ENCODE measurements at regions not wholly inside any gene's neighbourhood (a gene's known extent, or its start where the extent isn't known, plus 50 kb on each side); places are given as distances from the start of the nearest gene placed in this dataset.
"Not testable (repeated sequence)": the region's sequence is repeated elsewhere in the genome, so short reads cannot be mapped to it uniquely, and the experiment has no call there.

DNA sequence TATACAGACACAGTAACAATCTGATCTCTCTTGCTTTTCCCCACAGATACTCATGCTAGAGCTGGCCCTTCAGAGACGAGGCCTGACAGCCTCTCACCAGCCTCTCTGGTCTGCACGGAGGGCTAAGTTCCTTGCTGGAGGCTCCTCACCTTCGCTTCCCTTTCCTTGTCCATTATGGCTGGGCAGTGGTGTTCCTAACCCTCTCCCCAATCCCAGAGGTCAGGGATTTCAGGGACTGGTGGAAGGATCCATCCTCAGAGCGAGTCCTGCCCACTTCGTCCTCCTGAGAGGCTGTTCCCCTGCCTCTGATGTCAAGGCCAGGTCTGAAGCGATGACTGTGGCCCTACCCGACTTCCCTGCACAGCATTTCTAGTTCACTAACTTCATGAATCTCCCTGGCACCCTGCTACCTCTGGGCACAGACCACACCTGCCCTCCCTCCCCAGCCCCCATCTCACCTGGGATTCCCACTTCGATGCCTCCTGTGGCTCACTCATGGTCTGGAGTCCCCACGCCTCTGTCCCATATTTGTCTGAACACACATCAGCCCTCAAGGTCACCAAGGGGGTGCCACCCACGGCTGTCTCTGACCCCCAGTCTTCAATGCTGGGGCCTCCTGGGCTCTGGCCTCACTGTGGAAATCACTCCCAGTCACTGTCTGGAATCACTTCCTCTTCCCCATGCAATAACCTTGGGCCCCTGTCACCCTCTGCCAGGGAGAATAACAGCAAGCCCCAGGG, 124.9 kb upstream of the PRR20G start:
- DNase-seq: no peak

DNA sequence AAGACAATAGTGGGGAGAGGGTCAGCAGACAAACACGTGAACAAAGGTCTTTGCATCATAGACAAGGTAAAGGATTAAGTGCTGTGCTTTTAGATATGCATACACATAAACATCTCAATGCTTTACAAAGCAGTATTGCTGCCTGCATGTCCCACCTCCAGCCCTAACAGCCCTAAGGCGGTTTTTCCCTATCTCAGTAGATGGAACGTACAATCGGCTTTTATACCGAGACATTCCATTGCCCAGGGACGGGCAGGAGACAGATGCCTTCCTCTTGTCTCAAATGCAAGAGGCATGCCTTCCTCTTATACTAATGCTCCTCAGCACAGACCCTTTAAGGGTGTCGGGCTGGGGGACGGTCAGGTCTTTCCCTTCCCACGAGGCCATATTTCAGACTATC, 124.0 kb upstream of the PRR20G start:
- not testable (repeated sequence) for DNase-seq

DNA sequence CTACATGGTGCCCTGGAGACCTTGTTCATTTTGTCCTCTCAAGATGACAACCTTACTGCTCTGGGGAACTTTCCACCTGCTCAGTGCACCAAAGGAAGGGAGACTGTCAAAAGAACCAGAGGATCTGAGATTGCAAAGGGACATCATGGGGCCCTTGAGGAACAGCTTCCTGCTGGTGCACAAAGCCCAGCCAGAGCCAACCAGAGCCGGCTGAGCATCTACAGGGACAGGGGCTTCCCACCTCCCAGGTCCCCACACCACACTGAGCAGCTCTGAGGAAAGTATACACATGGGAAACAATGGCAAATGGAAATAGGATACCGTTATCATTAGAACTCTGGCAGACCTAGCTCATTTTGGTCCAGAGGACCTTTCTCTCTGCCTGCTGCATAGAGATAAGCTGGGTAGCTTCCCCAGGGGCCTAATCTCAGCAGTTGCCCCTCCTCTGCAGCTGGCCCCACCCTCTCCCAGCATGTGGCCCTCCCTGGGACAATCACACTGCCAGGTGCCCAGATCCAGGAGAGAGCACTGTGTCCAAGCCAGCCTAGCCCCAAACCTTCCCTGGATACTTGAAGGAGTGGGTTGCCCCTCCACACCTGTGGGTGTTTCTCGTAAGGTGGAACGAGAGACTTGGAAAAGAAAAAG, 123.4 kb upstream of the PRR20G start:
- DNase-seq: no peak

DNA sequence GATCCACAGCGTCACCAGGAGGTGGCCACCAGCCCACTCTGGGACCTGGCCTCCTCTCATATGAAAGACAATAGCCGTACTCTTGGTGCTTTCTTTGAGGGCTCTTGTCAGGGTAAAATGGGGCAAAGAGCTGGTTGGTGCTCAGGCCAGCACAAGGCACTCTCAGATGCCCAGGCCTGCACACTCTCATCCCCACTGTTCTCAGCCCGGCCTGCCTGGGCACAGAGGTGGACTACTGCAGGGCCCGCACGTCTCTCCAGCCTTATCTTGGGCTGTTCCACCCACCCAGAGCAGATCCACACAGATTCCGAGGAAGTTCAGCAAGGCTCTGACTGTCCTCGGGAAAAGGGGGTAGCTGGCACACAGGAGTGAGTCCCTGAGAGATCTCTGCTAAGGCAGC, 122.8 kb upstream of the PRR20G start:
- no peak for DNase-seq

DNA sequence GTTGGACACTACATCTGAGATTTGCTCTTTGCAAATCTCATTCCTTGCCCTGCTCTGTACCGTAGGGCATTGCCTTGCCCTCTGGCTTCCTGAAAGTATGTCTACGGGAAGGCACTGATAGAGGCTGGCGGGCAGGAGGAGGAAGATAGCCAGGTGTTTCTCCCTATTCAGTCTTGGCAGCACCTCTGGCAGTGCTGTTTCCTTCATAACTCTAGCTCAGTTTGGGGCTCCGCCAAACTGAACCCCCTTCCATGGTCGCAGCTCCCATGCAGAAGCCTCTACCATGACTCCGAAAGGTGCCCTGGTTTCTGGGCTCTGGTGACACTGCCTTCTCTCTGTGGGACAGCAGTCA, 122.3 kb upstream of the PRR20G start:
- no peak for DNase-seq

DNA sequence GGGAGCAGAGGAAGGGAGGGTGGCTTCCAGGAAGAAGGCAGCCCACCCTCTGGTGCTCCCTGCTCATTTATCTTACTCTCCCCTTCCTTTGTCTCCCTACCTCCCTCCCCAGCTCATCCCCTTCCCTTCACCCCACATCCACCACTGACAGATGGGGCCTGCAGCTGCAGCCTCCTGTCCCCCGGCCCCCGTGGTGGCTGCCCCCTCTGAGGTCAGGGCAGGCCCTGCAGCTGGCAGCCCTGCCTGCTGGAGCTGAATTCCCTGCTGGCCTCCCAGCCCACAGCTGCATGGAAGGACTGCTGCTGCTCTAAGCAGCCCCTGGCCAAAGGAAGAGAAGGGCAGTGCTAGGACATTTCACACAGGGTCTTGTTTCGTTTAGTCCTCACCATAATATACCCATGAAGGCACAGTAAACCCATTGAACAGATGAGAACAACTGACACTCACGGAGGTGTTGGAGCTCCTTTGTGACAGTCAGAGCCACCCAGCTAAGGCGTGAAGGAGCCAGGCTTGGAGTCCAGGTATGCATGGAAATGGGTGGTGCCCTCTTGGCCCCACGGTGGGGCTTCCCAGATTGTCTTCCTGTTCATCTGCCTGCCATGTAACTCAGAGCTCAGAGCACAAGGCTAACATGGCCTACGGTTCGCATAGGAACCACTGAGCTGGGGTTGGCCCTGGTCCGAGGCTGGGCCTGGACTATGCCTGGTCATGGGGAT, 121.7 kb upstream of the PRR20G start:
- DNase-seq: no peak

DNA sequence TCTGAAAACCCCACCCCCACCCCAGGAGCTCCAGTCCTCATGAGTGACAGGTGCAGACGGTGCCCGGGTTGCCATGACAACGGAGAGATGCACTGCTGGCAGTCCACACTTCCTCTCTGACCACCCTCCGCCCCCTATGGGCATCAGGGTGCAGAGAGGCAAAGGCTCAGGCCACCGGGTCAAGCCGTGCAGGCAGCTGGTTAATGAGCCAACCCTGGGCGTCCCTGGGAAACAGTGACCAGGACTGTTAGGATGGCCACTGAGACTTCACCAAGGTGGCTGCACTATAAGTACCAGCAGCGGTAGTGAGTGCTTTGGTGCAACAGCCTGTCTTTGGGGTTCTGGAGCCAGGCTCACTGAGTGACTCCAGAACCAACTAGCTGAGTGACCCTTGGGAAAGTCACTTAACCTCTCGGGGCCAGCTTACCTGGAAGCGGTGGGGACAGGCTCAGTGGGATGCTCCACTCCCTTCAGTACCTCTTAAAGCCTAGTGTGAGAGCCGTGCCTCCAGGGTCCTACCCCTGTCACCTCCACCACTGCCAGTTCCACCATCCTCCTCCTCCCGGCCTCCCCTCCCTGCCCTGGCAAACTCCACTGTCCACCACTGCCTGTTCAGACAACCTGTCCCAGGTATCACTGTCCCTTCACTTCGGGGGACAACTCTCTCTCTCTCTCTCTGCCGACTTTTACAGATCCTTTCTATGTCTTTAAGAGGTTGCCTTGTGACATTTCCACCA, 121.0 kb upstream of the PRR20G start:
- no peak for DNase-seq

DNA sequence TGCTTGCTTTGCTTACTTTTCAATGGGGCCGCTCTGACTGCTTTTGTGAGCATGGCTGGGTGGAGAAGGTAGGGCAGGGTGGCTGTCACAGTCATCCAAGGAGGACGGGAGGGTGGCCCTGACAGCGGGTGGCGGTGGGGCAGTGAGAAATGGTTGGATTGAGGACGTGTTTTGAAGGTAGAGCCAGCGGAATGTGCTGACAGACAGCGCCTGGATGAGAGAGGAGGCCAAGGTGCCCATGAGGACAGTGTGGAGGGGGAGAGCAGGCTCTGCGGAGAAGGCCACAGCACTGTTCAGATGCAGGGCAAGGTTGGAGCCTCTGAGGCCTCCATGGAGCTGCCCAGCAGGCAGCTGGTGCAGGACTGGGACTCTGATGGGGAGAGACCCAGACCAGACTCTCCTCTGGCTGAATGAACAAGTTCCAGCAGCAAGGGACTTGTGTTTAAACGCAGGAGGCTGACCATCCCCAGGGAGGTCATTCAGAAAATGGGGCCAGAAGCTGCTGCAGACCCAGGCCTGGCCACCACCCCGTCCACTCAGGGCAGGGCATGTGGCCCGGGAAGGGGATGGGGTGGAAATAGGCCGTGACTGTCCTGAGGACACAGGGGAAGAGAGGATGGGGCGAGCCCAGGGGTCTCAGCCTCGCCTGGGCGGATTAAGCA, 120.3 kb upstream of the PRR20G start:
- DNase-seq: no peak

DNA sequence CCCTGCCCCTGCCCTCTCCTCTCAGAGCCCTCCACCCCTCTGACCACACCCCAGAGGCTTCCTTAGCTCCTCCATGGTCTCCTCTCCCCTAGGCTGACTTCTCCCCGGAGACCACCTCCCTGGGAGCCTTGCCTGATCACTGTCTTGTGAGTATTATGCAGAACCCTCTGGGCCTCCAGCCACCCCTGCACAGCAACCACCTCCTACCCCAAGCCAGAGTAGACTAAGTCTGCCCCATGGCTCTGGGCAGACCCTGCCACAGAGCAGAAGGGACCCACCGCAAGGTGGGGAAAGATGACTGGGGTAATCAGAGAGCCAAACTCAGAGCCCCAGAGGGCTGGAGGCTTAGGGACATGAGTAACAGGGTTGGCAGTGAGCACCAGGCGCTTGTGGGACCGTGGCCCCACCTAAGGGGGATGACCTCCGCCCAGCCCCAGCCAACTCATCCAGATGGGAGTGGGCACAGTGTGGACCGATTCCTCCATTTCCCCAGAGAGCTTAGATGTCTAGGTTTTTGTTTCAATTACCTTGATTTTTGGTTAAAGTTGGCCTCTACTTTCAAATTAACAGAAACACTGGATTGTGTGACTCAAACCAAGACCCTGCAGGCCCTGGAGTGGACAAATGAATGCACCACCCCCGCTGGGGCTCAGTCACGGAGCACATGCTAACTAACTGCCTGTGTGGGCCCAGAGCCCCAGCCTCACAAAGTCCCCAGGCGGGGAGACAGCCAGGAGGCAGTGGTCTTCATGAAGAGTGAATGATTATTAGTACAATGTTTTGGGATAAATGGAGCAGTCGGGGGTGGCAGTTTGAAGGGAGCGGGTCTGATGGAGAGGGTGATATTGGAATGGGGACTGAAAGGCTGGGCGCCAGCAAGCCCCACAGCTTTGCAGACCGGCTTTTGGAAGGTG, 119.4 kb upstream of the PRR20G start:
- no peak for DNase-seq

DNA sequence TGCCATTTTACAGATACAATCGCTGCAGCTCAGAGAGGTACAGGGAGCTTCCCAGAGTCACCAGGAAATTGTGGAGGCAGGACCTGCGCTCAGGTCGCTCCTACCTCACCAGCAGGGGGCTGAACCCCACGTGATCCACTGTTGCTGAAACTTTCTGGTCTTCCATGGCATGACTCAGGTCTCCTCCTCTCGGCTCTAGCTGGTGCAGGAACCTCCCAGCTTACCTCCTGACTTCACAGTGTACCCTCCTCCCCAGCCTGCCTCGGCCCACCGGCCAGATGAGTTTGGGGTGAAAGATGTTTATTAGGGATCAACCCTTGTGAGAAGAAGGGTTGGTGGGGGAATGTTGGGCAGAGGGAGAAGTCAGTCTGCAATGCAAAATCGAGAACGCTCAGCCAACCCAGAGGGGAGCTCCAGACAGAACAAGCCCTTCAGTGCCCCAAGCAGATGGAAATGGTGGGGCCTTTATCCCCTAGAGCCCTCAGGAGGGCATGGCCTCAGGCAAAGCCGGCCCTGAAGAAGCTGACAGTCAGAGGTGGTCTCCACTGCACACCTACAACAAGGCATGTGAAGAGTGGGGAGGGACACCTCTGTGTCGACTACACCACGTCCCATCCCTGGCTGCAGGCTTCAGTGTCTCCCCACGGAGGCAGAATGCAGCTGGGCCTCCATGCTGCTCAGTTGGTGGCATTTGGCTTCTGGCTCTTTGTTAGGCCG, 118.6 kb upstream of the PRR20G start:
- no peak for DNase-seq

DNA sequence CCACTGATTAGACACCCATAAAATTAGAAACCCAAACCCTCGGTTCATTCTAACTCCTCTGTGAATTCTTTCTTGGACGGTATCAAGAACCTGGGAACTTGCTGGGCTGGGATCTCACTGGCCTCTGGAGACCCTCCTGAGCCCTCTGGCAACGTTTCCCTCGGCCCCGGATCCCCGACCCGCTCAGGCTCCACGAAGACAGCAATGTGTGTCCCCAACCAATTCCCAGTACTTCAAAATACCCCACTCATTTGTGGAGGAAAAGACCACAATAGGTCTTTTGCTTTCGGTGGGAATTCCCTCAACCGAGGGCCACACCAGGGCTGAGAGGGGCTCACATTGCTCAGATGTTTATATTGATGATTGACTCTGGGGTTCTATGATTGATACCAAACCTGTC, 117.9 kb upstream of the PRR20G start:
- no peak for DNase-seq

DNA sequence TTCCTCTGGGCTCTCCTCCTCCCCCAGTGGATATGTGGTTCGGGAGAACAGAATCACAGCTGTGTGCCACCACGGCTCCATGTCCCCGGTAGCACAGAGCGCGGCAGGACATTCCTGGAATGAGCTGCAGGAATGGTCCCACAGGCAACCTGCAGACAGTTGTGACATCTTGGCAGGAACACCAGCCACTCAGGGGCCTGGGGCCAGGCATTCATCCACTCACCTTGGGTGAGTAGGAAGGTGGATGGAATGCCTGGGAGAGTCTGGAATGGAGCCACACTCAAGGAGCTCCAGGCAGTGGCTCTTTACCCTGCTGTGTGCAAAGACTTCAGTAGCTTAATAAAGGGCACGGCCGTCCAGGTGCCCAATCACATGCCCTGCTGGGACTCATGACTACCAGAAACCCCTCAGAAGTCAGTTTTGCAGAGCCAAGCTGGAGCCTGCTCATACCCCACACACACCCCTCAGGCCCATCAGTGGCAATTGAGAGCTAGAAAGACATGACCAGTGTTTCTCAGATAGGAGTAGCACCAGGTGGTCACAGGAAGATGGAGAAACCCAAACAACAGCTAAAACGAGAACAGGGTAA, 117.3 kb upstream of the PRR20G start:
- DNase-seq: no peak

DNA sequence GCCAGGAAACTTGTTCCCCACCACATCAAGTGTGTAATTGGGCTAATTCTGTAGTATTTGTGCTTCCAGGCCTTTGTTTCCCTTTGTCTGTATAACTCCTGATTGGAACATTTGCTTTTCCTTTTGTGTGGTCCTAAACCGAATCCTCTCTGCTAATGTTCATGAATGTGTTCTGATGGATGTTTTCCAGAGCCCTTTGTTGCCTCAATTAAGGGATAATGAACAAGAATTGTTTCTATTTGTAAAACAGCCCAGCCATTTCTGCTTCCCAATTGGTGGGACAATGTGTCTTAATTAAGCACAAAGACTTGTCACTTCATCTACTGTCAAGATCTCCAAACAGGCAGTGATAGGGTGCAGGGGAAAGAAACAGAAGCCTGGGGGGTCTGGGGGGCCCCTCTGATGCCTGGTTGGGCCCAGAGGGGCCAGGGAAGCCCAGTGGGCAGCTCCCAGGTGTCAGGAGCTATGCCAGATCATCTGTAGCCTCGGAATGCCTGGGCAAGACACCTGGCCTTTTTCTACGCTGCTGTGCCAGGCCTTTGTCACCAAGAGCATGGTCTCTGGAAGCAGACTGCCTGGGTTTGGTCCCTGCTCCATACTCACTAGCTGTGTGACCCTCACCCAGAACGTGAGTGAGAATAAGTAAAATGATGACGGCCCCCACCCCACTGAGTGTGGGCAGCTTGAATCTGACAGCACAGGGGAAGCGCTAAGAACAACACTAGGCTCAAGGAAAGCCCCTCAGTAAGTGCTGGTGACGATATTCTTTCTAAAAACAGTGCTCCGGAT, 116.6 kb upstream of the PRR20G start:
- no peak for DNase-seq

DNA sequence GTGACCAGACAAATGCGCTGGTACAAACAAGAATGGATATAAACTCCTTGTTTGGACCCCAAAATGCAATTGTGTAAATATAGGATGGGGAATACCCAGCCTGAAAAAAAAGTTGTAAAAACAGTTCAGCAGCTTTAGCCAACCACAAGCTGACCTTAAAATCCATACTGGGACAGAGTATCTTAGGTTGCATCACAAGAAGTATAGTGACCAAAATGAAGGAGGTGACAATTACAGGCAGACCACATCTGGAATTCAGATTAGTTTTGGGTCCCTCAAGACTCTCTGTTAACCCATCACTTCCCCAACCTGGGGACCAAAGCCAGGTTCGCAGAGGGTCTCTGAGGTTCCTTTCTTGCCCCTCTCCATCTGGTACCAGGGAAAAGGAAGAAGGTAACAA, 115.9 kb upstream of the PRR20G start:
- no peak for DNase-seq

DNA sequence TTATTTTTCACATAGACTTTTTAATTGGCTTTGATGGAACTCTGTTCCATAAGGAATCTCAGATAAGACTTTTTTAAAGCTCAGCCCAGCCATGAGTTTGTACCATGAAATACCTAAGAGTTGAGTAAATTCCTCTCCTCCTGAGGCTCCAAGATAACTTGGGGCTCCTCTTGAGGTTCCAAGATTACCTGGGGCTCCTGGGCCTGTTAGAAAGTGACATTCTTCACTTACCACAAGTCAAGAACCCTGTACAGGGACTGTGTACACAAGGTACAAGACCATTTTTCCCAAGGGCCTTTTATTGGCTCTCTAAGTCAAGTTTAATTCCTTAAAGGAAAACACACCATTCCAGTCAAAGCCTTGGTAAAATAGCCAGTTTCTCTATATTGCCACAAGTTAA, 111.3 kb upstream of the PRR20G start:
- no peak for DNase-seq

DNA sequence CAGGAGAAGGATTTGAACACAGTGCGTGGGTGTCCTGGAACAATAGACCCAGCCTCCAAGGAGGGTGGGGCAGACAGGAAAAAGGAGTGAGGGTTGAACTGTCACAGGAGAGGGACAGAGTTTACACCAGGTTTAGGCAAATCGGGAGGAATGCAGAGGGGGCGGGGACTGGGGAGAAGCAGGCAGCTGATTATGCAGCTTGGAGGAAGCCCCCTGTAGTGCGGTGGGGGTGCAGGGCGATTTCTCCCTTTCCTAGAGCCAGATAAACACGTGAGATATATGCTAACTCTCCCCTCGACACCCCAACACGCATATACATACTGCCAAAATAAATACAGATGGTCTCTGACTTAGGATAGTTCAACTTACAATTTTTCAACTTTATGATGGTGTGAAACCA, 108.6 kb upstream of the PRR20G start:
- no peak for DNase-seq

DNA sequence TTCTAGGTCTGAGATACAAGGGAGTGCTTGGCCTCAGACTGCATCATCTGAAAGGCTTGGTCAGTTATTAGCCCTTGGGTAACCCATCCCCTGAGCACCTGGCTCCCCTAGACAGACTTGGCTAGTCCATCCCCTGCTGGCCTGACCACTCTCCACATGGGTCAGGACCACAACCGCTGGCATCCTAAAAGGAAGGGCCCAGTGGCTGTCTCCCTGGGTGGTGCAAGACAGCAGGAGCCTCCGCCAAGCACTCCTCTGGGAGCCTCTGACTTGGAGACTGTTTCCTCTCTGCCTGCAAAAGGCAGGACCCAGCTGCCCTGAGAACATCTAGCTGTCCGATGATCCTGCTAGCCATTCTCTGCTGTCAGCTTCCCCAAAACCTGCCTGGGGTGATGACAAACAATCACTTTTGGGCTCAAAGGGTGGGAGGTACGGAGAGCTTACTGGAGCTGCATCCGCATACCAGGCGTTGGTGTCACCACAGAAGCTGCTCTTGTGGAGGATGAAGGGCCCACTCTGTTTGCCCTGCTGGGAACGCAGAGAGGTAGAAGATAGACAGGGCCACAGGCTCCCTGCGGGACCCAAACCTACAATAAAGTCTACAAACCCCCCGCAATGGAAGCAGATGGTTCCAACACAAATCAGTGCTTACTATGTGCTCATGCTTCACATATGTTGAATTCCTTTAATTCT, 108.0 kb upstream of the PRR20G start:
- no peak for DNase-seq

DNA sequence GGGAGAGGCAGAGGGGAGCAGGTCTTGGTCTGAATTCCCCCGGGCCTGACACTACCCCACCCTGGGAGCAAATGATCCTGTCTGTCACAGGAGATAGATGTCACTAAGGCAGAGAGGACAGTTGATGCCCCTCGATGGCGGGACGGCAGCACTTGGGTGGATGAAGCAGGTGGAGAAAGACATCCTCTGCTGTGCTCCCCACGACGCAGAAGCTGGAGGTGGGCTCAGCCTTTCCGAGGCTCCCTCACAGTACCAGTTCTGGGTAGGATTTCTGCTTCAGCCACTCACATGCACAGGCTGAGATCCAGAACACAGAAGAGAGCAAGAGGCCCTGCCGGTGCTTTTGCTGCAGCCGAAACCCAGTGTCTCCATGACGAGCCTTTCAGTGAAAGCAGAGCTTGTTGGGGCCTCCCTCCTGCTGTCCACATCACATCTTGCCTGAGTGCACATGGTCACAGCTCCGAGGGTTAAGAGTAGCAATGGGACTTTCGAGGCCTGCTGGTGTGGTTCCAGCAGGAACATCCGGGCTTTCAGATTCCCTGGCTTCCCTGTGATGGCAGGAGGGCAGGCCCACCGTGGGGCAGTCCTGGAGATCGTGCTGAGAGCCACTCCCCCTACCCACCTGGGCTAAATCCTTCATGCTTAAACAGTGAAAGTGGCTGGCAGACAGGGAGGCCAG, 107.3 kb upstream of the PRR20G start:
- DNase-seq: no peak

DNA sequence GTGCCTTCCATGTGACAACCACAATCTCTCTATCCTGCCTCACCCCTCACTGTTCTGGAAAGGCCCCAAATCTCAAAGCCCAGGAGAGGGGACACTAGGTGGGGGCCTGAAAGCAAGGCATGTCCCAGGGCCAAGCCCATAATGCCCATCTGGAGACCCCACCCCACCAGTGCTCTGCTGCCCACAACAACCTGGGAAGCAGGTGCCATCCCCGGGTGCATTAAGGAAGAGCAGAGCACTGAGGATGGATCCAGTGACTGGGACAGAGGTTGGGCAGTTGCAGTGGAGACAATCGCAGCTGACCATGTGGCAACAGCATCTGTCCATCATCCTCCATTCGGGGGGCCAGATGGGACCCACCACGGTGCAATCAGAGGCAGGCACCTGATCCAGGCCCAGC, 106.2 kb upstream of the PRR20G start:
- DNase-seq: no peak
